ENCODE measurements at regions not wholly inside any gene's neighbourhood (a gene's known extent, or its start where the extent isn't known, plus 50 kb on each side); places are given as distances from the start of the nearest gene placed in this dataset.

DNA sequence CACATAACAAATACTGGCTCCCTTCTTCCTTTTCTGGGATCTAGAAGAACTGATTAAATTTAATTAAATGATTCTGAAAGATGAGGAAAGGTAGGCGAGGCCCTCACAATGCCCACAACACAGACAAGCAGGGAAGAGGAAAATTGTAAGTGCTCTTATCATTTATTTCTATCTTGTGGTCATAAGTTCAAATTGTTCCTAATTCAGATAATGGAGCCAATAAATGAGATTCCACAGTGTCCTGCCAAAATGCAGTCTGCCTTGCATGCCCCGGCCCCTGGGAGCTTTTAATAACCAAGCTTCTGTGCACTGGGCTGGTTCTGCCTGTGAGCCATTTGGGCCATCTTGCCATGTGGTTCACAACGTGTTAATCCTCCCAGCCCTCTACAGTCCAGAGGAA, 97.0 kb downstream of the CMC2 start:
- TF ChIP-seq, protein P1, sequence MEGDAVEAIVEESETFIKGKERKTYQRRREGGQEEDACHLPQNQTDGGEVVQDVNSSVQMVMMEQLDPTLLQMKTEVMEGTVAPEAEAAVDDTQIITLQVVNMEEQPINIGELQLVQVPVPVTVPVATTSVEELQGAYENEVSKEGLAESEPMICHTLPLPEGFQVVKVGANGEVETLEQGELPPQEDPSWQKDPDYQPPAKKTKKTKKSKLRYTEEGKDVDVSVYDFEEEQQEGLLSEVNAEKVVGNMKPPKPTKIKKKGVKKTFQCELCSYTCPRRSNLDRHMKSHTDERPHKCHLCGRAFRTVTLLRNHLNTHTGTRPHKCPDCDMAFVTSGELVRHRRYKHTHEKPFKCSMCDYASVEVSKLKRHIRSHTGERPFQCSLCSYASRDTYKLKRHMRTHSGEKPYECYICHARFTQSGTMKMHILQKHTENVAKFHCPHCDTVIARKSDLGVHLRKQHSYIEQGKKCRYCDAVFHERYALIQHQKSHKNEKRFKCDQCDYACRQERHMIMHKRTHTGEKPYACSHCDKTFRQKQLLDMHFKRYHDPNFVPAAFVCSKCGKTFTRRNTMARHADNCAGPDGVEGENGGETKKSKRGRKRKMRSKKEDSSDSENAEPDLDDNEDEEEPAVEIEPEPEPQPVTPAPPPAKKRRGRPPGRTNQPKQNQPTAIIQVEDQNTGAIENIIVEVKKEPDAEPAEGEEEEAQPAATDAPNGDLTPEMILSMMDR (IDR thresholded peaks at IDR 0.05): no peak
- TF ChIP-seq POLR2A (IDR thresholded peaks at IDR 0.05) (no peak), EP300 (IDR thresholded peaks at IDR 0.05) (no peak)

Data from tibial nerve (tissue), 4 donors.